AG20443 (cell line): ENCODE measurements at regions not wholly inside any gene's neighbourhood (a gene's known extent, or its start where the extent isn't known, plus 50 kb on each side); places are given as distances from the start of the nearest gene placed in this dataset.
A peak's percentile ranks its signal among the peaks of the same experiment; 100 is the strongest.

Source experiments
- DNase-seq: peaks from one replicate; pipeline ENCODE4 v3.0.0; 2012; ENCODE audit warnings: low spot score, mixed read lengths

DNA sequence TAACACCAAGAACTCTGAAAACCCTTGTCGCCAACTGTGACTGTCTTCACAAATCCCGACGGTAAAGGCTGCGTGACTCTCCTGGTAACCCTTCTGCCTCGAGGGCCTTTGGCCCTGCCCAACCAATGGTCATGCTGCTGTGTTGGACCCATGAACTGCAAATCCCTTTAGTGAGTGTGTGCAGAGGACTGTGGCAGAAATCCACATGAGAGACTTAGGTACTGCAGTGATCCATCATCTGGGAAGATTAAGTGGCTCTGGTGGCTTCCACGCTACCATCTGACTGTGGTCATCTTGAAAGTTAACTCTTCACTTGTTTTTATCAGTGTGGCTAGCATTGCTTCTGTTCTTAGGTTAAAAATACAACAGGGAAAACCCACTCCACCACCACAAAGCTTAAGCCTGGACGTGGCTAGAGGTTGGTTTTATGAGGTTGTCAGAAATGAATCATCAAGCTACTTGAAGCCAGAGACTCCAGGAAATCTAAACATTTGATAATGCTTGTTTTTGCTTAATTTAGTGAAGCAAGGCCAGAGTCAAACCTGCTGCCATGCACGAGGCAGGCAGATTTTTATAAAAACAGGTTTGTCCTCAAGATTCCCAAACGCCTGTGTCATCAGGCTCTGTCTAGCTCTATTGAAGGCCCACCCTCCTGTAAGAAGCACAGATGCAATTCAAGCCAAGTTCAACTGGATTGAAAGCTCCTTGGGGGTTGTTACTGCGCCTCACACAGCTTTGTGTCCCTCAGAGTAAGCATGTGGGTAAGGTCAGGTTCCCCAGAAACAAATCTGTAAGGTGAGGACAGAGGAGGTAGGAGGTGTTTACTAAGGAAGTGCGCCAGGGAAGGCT lies 52.7 kb upstream of the ERCC6L2 start:
- DNase-seq = peak; percentile 66

GRCh38 chr9:95822015-95822414 lies 53.5 kb upstream of the ERCC6L2 start:
- DNase-seq = no peak

DNA sequence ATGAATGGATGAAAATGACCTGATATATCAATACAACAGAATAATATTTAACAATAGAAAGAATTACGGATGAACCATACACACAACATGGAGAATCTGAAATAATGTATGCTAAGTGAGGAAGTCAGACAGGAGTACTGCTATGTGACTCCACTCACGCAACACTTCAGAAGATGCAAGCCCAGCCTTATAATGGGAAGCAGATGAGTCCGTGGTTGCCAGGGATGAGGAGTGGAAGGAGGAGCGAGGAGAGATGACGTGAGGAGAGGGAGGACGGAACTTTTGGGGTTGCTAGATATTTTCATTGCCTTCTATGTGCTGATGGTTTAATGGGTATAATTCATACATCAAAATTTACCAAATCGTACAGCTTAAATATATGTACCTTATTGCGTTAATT lies 55.4 kb upstream of the ERCC6L2 start:
- DNase-seq = peak; percentile 66

- DNase-seq = no peak
Observed at GRCh38 chr9:95819636-95820035, 55.9 kb upstream of the ERCC6L2 start.

DNA sequence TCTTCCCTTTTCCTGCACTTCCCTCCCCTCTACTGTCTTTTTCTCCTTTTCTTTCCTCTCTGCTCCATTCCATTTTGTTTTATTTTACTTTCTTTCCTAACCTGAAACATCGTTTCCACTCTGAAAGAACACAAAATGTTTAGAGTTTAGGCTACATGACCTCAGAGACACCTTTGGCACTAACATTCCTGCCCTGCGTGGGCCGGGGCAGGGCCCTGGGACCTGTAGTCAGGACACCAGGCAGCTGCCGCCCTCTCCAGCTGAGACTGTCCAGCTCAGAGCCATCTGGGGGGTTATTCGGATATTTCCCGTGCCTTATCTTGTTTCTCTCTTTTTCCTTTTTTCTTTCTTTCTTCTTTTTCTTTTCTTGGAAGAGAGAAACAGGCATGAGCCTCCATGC lies 58.3 kb upstream of the ERCC6L2 start:
- DNase-seq = no peak

GRCh38 chr9:95816716-95817115 lies 58.8 kb upstream of the ERCC6L2 start:
- no peak for DNase-seq

GRCh38 chr9:95815961-95816360 lies 59.5 kb upstream of the ERCC6L2 start:
- no peak for DNase-seq

DNA sequence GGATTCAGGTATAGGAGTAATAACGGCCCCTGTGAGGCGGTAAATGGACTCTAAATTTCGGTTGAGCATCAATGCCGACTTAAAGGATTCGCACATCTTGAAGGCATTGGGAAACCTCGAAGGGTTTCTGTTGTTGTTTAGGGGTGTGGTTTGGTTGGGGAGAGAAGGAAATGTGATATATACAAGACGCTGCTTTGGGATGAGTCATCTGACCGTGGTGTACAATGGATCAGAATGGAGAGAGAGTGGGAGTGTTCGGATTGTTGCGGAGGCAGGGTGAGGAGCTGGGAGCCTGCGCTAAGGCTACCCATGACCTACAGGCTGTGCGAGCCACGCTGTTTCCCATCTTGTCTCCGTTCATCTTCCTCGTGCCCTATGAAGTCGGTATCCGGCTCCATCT lies 60.4 kb upstream of the ERCC6L2 start:
- DNase-seq = no peak

DNA sequence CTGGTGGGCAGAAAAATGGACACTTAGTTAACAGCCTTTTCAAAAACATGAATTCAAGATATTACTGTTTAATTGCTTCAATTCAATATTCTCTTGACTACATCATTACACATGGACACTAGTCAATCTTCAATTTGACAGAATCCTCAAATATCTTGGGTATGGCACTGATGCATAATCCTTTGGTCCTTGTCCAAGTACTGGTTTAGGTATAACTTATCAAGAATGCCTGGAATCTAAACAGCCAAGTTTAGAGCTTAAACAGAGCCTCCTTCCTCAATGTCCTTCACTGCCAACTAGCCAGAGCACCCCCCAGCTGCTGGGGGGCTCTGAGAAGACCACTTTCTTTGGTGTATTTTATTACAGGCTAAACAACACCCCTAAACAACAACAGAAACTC lies 61.6 kb upstream of the ERCC6L2 start:
- no peak for DNase-seq

- DNase-seq = no peak
Observed at GRCh38 chr9:95810814-95811213, 64.7 kb upstream of the ERCC6L2 start.

DNA sequence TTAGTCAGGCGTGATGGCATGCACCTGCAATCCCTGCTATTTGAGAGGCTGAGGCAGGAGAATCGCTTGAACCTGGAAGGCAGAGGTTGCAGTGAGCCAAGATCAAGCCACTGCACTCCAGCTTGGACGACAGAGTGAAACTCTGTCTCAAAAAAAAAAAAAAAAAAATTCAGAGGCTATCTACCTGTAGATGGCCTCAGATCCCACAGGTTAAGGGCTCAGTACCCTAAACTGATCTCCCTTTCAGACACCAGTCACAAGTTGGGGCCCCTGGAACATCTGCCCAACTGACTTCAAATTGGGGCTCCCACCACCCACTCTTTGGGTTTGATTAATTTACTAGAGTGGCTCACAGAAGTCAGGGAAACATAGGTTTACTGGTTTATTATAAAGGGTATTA lies 65.4 kb upstream of the ERCC6L2 start:
- DNase-seq = no peak

- DNase-seq = no peak
Observed at GRCh38 chr9:95809686-95810085, 65.8 kb upstream of the ERCC6L2 start.

- no peak for DNase-seq
Observed at GRCh38 chr9:95808011-95808410, 67.5 kb upstream of the ERCC6L2 start.

DNA sequence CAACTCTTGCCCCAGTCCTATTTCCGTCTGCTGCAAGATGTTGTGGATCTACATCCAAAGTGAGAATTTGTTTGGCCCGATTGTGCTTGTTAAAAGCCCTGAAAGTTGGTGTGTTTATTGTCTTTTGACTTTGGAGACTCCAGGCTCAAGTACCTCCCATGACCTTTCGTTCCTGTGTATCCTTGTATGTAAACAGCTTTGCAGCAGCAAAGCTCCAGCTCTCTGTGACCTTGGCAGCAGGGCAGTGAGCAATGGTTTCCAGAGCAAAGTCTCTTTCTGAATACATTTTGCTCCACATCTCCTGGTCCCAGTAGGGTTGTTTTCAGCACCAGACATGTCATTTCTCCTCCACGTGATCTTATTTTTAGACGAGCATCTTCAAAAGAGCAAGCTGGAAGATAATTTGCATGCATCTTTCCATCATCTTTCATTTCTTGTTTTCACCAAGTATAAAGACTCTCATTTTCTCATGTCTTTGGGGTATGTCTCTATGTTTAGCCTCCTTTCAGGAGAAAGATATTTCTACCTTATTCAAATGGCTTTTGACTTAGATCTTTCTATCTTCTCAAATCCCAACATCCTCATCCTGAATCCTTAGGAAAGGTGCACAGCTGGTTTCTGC lies 68.1 kb upstream of the ERCC6L2 start:
- no peak for DNase-seq

- DNase-seq = no peak
Observed at GRCh38 chr9:95803197-95803596, 72.3 kb upstream of the ERCC6L2 start.

- DNase-seq = no peak
Observed at GRCh38 chr9:95801797-95802196, 73.7 kb upstream of the ERCC6L2 start.

- no peak for DNase-seq
Observed at GRCh38 chr9:95796029-95796428, 79.5 kb upstream of the ERCC6L2 start.

- peak; percentile 69 for DNase-seq
Observed at GRCh38 chr9:95793924-95794828, 81.3 kb upstream of the ERCC6L2 start.

- DNase-seq = no peak
Observed at GRCh38 chr9:95791695-95792094, 83.8 kb upstream of the ERCC6L2 start.

- DNase-seq = no peak
Observed at GRCh38 chr9:95791286-95791685, 84.2 kb upstream of the ERCC6L2 start.

- no peak for DNase-seq
Observed at GRCh38 chr9:95788521-95788991, 86.9 kb upstream of the ERCC6L2 start.

DNA sequence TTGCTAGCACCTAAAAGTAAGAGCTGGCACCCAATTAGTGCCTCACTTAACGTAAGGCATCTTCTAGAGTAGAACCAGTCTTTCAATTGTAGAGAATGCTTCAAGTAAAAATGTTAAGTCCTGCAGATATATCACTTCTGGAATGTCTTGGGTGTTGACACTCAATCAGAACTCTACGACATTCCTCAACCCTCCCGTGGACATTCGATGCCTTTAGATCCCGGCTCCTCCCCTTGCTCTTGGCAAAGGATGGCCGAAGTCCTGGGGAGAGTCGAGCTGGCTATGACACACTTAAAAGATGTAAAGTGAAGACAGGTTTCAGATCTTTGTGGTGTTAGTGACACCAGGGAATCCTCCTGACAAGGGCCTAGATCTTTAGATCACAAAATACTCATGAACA lies 87.5 kb upstream of the ERCC6L2 start:
- DNase-seq = no peak

DNA sequence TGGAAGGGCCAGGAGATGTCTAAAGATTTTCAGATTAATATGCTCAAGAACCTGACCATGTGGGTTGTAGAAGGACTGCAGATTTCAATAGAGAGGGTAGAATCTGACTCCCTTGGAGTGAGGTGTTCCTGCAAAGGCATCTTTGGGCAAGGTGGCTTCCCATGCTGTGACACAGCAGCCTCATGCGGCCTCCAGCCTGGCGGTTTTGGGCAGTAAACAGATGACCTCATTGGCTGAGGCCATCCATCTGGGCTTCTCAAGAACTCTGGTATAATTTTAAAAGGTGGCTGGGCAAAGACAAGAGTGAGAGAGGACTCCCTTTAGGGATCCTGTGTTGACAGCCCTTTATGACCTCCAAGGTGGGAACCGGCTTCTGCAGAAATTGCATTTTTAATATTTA lies 90.3 kb upstream of the ERCC6L2 start:
- DNase-seq = no peak
